SU-DHL-6 (cell line): ENCODE measurements at regions not wholly inside any gene's neighbourhood (a gene's known extent, or its start where the extent isn't known, plus 50 kb on each side); places are given as distances from the start of the nearest gene placed in this dataset.

Experiments
- H2AFZ ChIP-seq: fragments of 200-600 bp; sonication (generic); 2 replicates; pipeline ENCODE4 v1.6.1; 2014; ENCODE audit warnings: low read depth, mild to moderate bottlenecking, moderate library complexity, mixed read lengths, antibody characterized with exemption, low read length; ENCODE audit not compliant: severe bottlenecking
- H3F3A ChIP-seq: fragments of 200-600 bp; shearing (Covaris generic); 2 replicates; pipeline ENCODE4 v1.6.0; 2016; ENCODE audit warnings: antibody characterized with exemption, mild to moderate bottlenecking; ENCODE audit not compliant: insufficient read depth
- H3K27ac ChIP-seq: fragments of 200-600 bp; sonication (generic); 2 replicates; pipeline ENCODE4 v1.5.1; 2016; ENCODE audit warnings: low read depth, mild to moderate bottlenecking, low read length, moderate library complexity, mixed read lengths
- H3K27me3 ChIP-seq: fragments of 200-600 bp; sonication (generic), shearing (Covaris generic); 2 replicates; pipeline ENCODE4 v1.6.0; 2014; ENCODE audit warnings: mild to moderate bottlenecking, low read length
- H3K36me3 ChIP-seq: fragments of 200-600 bp; sonication (generic); 2 replicates; pipeline ENCODE4 v1.6.1; 2014; ENCODE audit warnings: mild to moderate bottlenecking, low read length, mixed read lengths
- H3K4me2 ChIP-seq: fragments of 300-600, 200-600 bp; shearing (Covaris generic), sonication (generic); 2 replicates; pipeline ENCODE4 v1.6.0; 2014; ENCODE audit warnings: low read length, low read depth, mild to moderate bottlenecking; ENCODE audit not compliant: poor library complexity, severe bottlenecking
- H3K4me3 ChIP-seq: fragments of 200-600 bp; sonication (generic); 2 replicates; pipeline ENCODE4 v1.5.1; 2014; ENCODE audit warnings: antibody characterized with exemption, low read length, mild to moderate bottlenecking, mixed read lengths; ENCODE audit not compliant: insufficient read depth, poor library complexity, severe bottlenecking
- H3K79me2 ChIP-seq: fragments of 200-600 bp; sonication (generic); 2 replicates; pipeline ENCODE4 v1.6.1; 2014; ENCODE audit warnings: mild to moderate bottlenecking, low read length, moderate library complexity; ENCODE audit not compliant: insufficient read depth
- H3K9ac ChIP-seq: fragments of 200-600 bp; sonication (generic); 2 replicates; pipeline ENCODE4 v1.7.0; 2014; ENCODE audit warnings: mild to moderate bottlenecking, low read length
- H3K9me2 ChIP-seq: fragments of 200-600 bp; sonication (generic); replicated peaks from 2 replicates; pipeline ENCODE4 v1.6.1; 2014; ENCODE audit warnings: low read length; ENCODE audit not compliant: insufficient read depth
- H3K9me3 ChIP-seq: fragments of 200-600 bp; sonication (generic); 2 replicates; pipeline ENCODE4 v1.6.1; 2014; ENCODE audit warnings: low read length, mixed read lengths; ENCODE audit not compliant: insufficient read depth
- H4K20me1 ChIP-seq: fragments of 200-600 bp; sonication (generic); 2 replicates; pipeline ENCODE4 v1.6.1; 2014; ENCODE audit warnings: low read depth, mild to moderate bottlenecking, antibody characterized with exemption, low read length, moderate library complexity, mixed read lengths
- EZH2phosphoT487 ChIP-seq: fragments of 200-600 bp; sonication (generic), shearing (Covaris generic); conservative IDR thresholded peaks from 2 replicates; pipeline ENCODE4 v1.6.1; 2018; ENCODE audit warnings: mild to moderate bottlenecking, antibody characterized with exemption, low read length, moderate library complexity, mixed read lengths
- TF ChIP-seq, protein P1 (sequence below): fragments of 200-600 bp; sonication (generic); IDR thresholded peaks from one replicate; pipeline ENCODE4 v1.5.1; 2017; ENCODE audit warnings: antibody characterized with exemption, mild to moderate bottlenecking, low read length, moderate library complexity; ENCODE audit not compliant: insufficient read depth, poor library complexity, severe bottlenecking

DNA sequence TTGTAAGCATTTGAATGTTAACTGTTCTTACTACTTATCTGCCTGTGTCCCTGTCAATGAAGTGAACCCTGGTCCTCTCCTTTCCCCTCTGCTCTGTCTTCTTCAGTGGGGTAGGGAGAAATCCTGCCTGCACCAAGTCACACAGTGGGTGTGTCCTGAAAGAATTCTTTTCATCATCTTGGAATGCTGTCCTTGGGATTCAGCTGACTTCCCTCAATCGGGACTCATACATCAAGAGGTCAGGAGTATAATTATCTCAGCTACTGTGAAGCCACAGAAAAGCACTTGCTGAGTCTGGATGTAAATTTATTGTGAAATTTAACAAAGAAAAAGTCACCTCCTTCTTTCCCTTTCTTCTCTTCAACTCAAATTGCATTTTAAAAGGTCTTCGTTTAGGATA is 328.5 kb downstream of the SOX4 start:
- Histone ChIP-seq H3F3A (no peaks in the 10 kb centered on the region), H2AFZ (no peak overlapping the region), H3K27ac (no peak overlapping the region), H3K27me3 (no peaks in the 10 kb centered on the region), H3K9me3 (no peaks in the 10 kb centered on the region), H3K36me3 (no peaks in the 10 kb centered on the region), H3K9ac (no peak overlapping the region), H4K20me1 (no peaks in the 10 kb centered on the region), H3K4me2 (no peak overlapping the region), H3K9me2 (no peaks in the 10 kb centered on the region), H3K4me3 (no peak overlapping the region), H3K79me2 (no peaks in the 10 kb centered on the region)
- TF ChIP-seq, protein P1, sequence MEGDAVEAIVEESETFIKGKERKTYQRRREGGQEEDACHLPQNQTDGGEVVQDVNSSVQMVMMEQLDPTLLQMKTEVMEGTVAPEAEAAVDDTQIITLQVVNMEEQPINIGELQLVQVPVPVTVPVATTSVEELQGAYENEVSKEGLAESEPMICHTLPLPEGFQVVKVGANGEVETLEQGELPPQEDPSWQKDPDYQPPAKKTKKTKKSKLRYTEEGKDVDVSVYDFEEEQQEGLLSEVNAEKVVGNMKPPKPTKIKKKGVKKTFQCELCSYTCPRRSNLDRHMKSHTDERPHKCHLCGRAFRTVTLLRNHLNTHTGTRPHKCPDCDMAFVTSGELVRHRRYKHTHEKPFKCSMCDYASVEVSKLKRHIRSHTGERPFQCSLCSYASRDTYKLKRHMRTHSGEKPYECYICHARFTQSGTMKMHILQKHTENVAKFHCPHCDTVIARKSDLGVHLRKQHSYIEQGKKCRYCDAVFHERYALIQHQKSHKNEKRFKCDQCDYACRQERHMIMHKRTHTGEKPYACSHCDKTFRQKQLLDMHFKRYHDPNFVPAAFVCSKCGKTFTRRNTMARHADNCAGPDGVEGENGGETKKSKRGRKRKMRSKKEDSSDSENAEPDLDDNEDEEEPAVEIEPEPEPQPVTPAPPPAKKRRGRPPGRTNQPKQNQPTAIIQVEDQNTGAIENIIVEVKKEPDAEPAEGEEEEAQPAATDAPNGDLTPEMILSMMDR: no peak
- TF ChIP-seq EZH2phosphoT487: no peak

DNA sequence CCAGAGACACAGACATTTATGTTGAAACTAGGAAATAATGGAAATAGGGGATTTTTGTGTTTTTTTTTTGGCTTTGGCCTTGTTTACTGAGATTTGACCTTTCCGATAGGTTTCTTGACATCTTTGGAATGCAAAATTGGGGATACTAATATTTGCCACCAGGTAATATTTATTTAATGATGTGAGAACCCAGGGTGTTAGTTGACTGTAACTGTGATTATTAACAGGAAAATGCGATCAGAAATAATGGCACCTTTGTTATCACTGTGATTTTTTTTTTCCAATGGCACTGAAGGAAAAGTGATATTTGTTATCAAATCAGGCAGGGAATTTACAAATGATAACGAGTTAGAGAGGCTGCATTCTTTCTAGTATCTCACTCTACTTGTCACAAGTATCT is 330.5 kb downstream of the SOX4 start:
- Histone ChIP-seq H3K9ac (no peak overlapping the region), H3K9me3 (no peaks in the 10 kb centered on the region), H3K27me3 (no peaks in the 10 kb centered on the region), H3K79me2 (no peaks in the 10 kb centered on the region), H3K36me3 (no peaks in the 10 kb centered on the region), H3K4me3 (no peak overlapping the region), H3K27ac (no peak overlapping the region), H4K20me1 (no peaks in the 10 kb centered on the region), H3F3A (no peaks in the 10 kb centered on the region), H3K4me2 (no peak overlapping the region), H2AFZ (no peak overlapping the region), H3K9me2 (no peaks in the 10 kb centered on the region)
- TF ChIP-seq, protein P1: no peak
- TF ChIP-seq EZH2phosphoT487: no peak

DNA sequence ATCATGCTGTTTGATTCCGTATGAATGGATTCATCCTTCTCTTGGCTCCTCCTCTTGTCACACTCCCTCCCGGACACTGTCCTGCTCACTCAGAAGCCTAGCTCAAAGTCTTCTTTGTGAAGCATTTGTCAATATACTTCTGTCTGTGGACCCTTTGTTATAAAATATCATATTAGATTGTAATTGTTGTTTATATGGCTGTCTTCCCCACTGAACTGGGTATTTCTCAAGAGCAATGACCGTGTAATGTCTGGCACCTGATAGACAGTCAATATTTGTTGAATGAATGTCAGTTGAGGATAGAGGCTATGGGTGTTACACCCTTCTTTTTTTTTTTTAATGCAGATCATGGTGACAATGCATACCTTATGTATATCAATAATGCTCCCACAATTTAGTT is 335.3 kb downstream of the SOX4 start:
- Histone ChIP-seq H4K20me1 (no peaks in the 10 kb centered on the region), H3K4me3 (no peak overlapping the region), H3K9me2 (no peaks in the 10 kb centered on the region), H3K4me2 (no peak overlapping the region), H3K27ac (no peak overlapping the region), H2AFZ (no peak overlapping the region), H3K9ac (no peak overlapping the region), H3F3A (no peaks in the 10 kb centered on the region), H3K79me2 (no peaks in the 10 kb centered on the region), H3K27me3 (no peaks in the 10 kb centered on the region), H3K9me3 (no peaks in the 10 kb centered on the region), H3K36me3 (no peaks in the 10 kb centered on the region)
- TF ChIP-seq, protein P1: no peak
- no peak for TF ChIP-seq EZH2phosphoT487
